RPMI7951 (cell line): ENCODE measurements at regions not wholly inside any gene's neighbourhood (a gene's known extent, or its start where the extent isn't known, plus 50 kb on each side); places are given as distances from the start of the nearest gene placed in this dataset.
A peak's percentile ranks its signal among the peaks of the same experiment; 100 is the strongest.
"Not testable (repeated sequence)": the region's sequence is repeated elsewhere in the genome, so short reads cannot be mapped to it uniquely, and the experiment has no call there.

Experiments used
- DNase-seq: peaks from one replicate; pipeline ENCODE4 v3.0.0-alpha.2; 2012; ENCODE audit warnings: low read depth

- no peak for DNase-seq
Observed at GRCh38 chr3:73228000-73228399, 166.5 kb downstream of the EBLN2 start.

- DNase-seq: peak; percentile 4
Observed at GRCh38 chr3:73228437-73228836, 167.0 kb downstream of the EBLN2 start.

- no peak for DNase-seq
Observed at GRCh38 chr3:73228959-73229358, 167.5 kb downstream of the EBLN2 start.

- DNase-seq: no peak
Observed at GRCh38 chr3:73234354-73235014, 173.0 kb downstream of the EBLN2 start.

GRCh38 chr3:73235768-73236167 is 174.3 kb downstream of the EBLN2 start:
- DNase-seq: no peak

- DNase-seq: no peak
Observed at GRCh38 chr3:73236867-73237266, 175.4 kb downstream of the EBLN2 start.

- no peak for DNase-seq
Observed at GRCh38 chr3:73243740-73244139, 182.3 kb downstream of the EBLN2 start.

- DNase-seq: no peak
Observed at GRCh38 chr3:73245459-73245858, 184.0 kb downstream of the EBLN2 start.

- DNase-seq: no peak
Observed at GRCh38 chr3:73249047-73249446, 187.6 kb downstream of the EBLN2 start.

GRCh38 chr3:73254062-73254461 is 192.6 kb downstream of the EBLN2 start:
- no peak for DNase-seq

- DNase-seq: peak; percentile 61
Observed at GRCh38 chr3:73255609-73256029, 194.2 kb downstream of the EBLN2 start.

GRCh38 chr3:73257186-73257585 is 195.7 kb downstream of the EBLN2 start:
- no peak for DNase-seq

- DNase-seq: no peak
Observed at GRCh38 chr3:73258057-73258456, 196.6 kb downstream of the EBLN2 start.

- no peak for DNase-seq
Observed at GRCh38 chr3:73259291-73259690, 197.8 kb downstream of the EBLN2 start.

GRCh38 chr3:73259856-73260255 is 198.4 kb downstream of the EBLN2 start:
- DNase-seq: no peak

- not testable (repeated sequence) for DNase-seq
Observed at GRCh38 chr3:73266558-73266957, 205.1 kb downstream of the EBLN2 start.

GRCh38 chr3:73269126-73269525 is 207.7 kb downstream of the EBLN2 start:
- DNase-seq: not testable (repeated sequence)

- DNase-seq: peak; percentile 6
Observed at GRCh38 chr3:73270839-73271483, 209.5 kb downstream of the EBLN2 start.

- no peak for DNase-seq
Observed at GRCh38 chr3:73273341-73273740, 211.9 kb downstream of the EBLN2 start.

GRCh38 chr3:73280746-73281145 is 219.3 kb downstream of the EBLN2 start:
- DNase-seq: no peak

- DNase-seq: no peak
Observed at GRCh38 chr3:73284472-73284871, 223.0 kb downstream of the EBLN2 start.

- DNase-seq: no peak
Observed at GRCh38 chr3:73291541-73291940, 230.1 kb downstream of the EBLN2 start.

- no peak for DNase-seq
Observed at GRCh38 chr3:73292220-73292619, 230.8 kb downstream of the EBLN2 start.

GRCh38 chr3:73294537-73294936 is 233.1 kb downstream of the EBLN2 start:
- no peak for DNase-seq
